ENCODE measurements at regions not wholly inside any gene's neighbourhood (a gene's known extent, or its start where the extent isn't known, plus 50 kb on each side); places are given as distances from the start of the nearest gene placed in this dataset.

GRCh38 chr3:135755330-135756105 lies 210.0 kb upstream of the PPP2R3A start:
- DNase-seq: no peak

- DNase-seq: no peak
Measured at GRCh38 chr3:135756106-135756668, 209.3 kb upstream of the PPP2R3A start.

- DNase-seq: no peak
Measured at GRCh38 chr3:135757421-135757820, 208.1 kb upstream of the PPP2R3A start.

GRCh38 chr3:135758961-135759360 lies 206.6 kb upstream of the PPP2R3A start:
- no peak for DNase-seq

GRCh38 chr3:135759651-135760050 lies 205.9 kb upstream of the PPP2R3A start:
- no peak for DNase-seq

GRCh38 chr3:135760581-135760980 lies 204.9 kb upstream of the PPP2R3A start:
- DNase-seq: no peak

- no peak for DNase-seq
Measured at GRCh38 chr3:135762188-135762856, 203.2 kb upstream of the PPP2R3A start.

GRCh38 chr3:135766115-135766514 lies 199.4 kb upstream of the PPP2R3A start:
- DNase-seq: no peak

- DNase-seq: no peak
Measured at GRCh38 chr3:135771760-135772159, 193.8 kb upstream of the PPP2R3A start.

- DNase-seq: no peak
Measured at GRCh38 chr3:135779024-135779423, 186.5 kb upstream of the PPP2R3A start.

- no peak for DNase-seq
Measured at GRCh38 chr3:135779590-135780235, 185.8 kb upstream of the PPP2R3A start.

GRCh38 chr3:135781026-135781815 lies 184.3 kb upstream of the PPP2R3A start:
- no peak for DNase-seq

- DNase-seq: no peak
Measured at GRCh38 chr3:135784557-135784956, 181.0 kb upstream of the PPP2R3A start.

GRCh38 chr3:135788146-135788545 lies 177.4 kb upstream of the PPP2R3A start:
- DNase-seq: no peak

- no peak for DNase-seq
Measured at GRCh38 chr3:135788978-135789377, 176.6 kb upstream of the PPP2R3A start.

GRCh38 chr3:135792174-135792573 lies 173.4 kb upstream of the PPP2R3A start:
- no peak for DNase-seq

GRCh38 chr3:135792858-135793475 lies 172.6 kb upstream of the PPP2R3A start:
- DNase-seq: no peak

- DNase-seq: no peak
Measured at GRCh38 chr3:135800071-135800549, 165.4 kb upstream of the PPP2R3A start.

- DNase-seq: no peak
Measured at GRCh38 chr3:135801018-135801417, 164.5 kb upstream of the PPP2R3A start.

- no peak for DNase-seq
Measured at GRCh38 chr3:135802171-135802570, 163.4 kb upstream of the PPP2R3A start.

- no peak for DNase-seq
Measured at GRCh38 chr3:135803028-135803692, 162.4 kb upstream of the PPP2R3A start.

- DNase-seq: no peak
Measured at GRCh38 chr3:135805752-135806151, 159.8 kb upstream of the PPP2R3A start.
